Lower lobe of right lung (tissue), 2 donors: ENCODE measurements at regions not wholly inside any gene's neighbourhood (a gene's known extent, or its start where the extent isn't known, plus 50 kb on each side); places are given as distances from the start of the nearest gene placed in this dataset.
"Not testable (repeated sequence)": the region's sequence is repeated elsewhere in the genome, so short reads cannot be mapped to it uniquely, and the experiment has no call there.

Experiments used
- ATAC-seq, 2 donors: fragments of 200-7000 bp; cut with Tn5 transposase; one replicate each; pipeline ENCODE4 v1.9.1; 2020 to 2022; ENCODE audit warnings: mild to moderate bottlenecking in 2 of 2, moderate library complexity in 2 of 2
- DNase-seq: peaks from one replicate; pipeline ENCODE4 v3.0.0-alpha.2; 2020
- H3K27ac ChIP-seq: fragments of 200-600 bp; one replicate; pipeline ENCODE4 v1.8.0; 2022
- H3K27me3 ChIP-seq: fragments of 200-600 bp; one replicate; pipeline ENCODE4 v1.8.0; 2022; ENCODE audit warnings: low read depth
- H3K36me3 ChIP-seq: fragments of 200-600 bp; one replicate; pipeline ENCODE4 v1.8.0; 2022; ENCODE audit warnings: mild to moderate bottlenecking
- H3K4me1 ChIP-seq: fragments of 200-600 bp; one replicate; pipeline ENCODE4 v1.8.0; 2022
- H3K4me3 ChIP-seq: fragments of 200-600 bp; one replicate; pipeline ENCODE4 v1.8.0; 2022; ENCODE audit warnings: mild to moderate bottlenecking
- H3K9me3 ChIP-seq: fragments of 200-600 bp; one replicate; pipeline ENCODE4 v1.8.0; 2022
- CTCF ChIP-seq: fragments of 200-600 bp; IDR thresholded peaks from one replicate; pipeline ENCODE4 v1.8.0; 2022; ENCODE audit warnings: antibody characterized with exemption, mild to moderate bottlenecking
- intact Hi-C: fragments of 100-400 bp; cut with DNase I; formaldehyde crosslinking; loops from one replicate; pipeline ENCODE4 v1.11.0; 2022
- donor health status: DM: no; HTN: yes; CAD: no; lungs with severe emphysema.

GRCh38 chr1:232353001-232353400 lies 276.9 kb downstream of the SIPA1L2 start:
- Histone ChIP-seq H3K36me3 (no peaks in the 10 kb centered on the region), H3K4me1 (no peaks in the 10 kb centered on the region), H3K9me3 (no peaks in the 10 kb centered on the region), H3K27ac (no peak overlapping the region), H3K27me3 (no peaks in the 10 kb centered on the region), H3K4me3 (no peak overlapping the region)
- TF ChIP-seq CTCF: no peak
- DNase-seq (no peak), ATAC-seq (no peak)
- intact Hi-C loops: no loop called here

GRCh38 chr1:232352366-232352765 lies 277.6 kb downstream of the SIPA1L2 start:
- intact Hi-C loops: no loop called here
- TF ChIP-seq CTCF: no peak
- no peaks in the 10 kb centered on the region for H3K27me3 ChIP-seq

GRCh38 chr1:232351335-232351734 lies 278.6 kb downstream of the SIPA1L2 start:
- intact Hi-C loops: no loop called here
- Histone ChIP-seq H3K27me3 (no peaks in the 10 kb centered on the region), H3K4me3 (no peak overlapping the region), H3K9me3 (no peaks in the 10 kb centered on the region), H3K27ac (no peak overlapping the region), H3K36me3 (no peaks in the 10 kb centered on the region), H3K4me1 (no peaks in the 10 kb centered on the region)
- ATAC-seq (no peak), DNase-seq (no peak)
- TF ChIP-seq CTCF: no peak

More at GRCh38 chr1:232352366-232352765, 277.6 kb downstream of the SIPA1L2 start:
- Histone ChIP-seq H3K4me3 (no peak overlapping the region), H3K27ac (no peak overlapping the region), H3K9me3 (no peaks in the 10 kb centered on the region), H3K36me3 (no peaks in the 10 kb centered on the region), H3K4me1 (no peaks in the 10 kb centered on the region)
- no peak for DNase-seq
- ATAC-seq: no peak

- Histone ChIP-seq H3K36me3 (no peaks in the 10 kb centered on the region), H3K9me3 (peaks cover 7% of the 10 kb centered on the region), H3K27me3 (no peaks in the 10 kb centered on the region), H3K27ac (no peak overlapping the region), H3K4me1 (no peaks in the 10 kb centered on the region), H3K4me3 (no peak overlapping the region)
- no peak for ATAC-seq
- intact Hi-C loops: no loop called here
- TF ChIP-seq CTCF: no peak
- no peak for DNase-seq
Measured at GRCh38 chr1:232346844-232347243, 283.1 kb downstream of the SIPA1L2 start.

GRCh38 chr1:232344791-232345399 lies 285.0 kb downstream of the SIPA1L2 start:
- H3K4me3 ChIP-seq: no peak overlapping the region
- H3K27me3 ChIP-seq: no peaks in the 10 kb centered on the region
- no peaks in the 10 kb centered on the region for H3K4me1 ChIP-seq
- H3K36me3 ChIP-seq: no peaks in the 10 kb centered on the region
- no peak overlapping the region for H3K27ac ChIP-seq
- no peak for TF ChIP-seq CTCF
- peaks cover 7% of the 10 kb centered on the region for H3K9me3 ChIP-seq
- DNase-seq: no peak
- no peak for ATAC-seq
- intact Hi-C loops: no loop called here

- H3K4me1 ChIP-seq, intact Hi-C loops, H3K9me3 ChIP-seq, ATAC-seq, H3K27ac ChIP-seq, H3K36me3 ChIP-seq, H3K4me3 ChIP-seq, DNase-seq, H3K27me3 ChIP-seq: not testable (repeated sequence)
Measured at GRCh38 chr1:232344186-232344585, 285.7 kb downstream of the SIPA1L2 start.
